Parathyroid adenoma (tissue), 2 donors: ENCODE measurements at regions not wholly inside any gene's neighbourhood (a gene's known extent, or its start where the extent isn't known, plus 50 kb on each side); places are given as distances from the start of the nearest gene placed in this dataset.

Experiments
- H2AFZ ChIP-seq: fragments of 300-600 bp; sonication (generic); one replicate; pipeline ENCODE4 v1.7.0; 2017; ENCODE audit warnings: antibody characterized with exemption, mild to moderate bottlenecking
- H3K27ac ChIP-seq: fragments of 300-600 bp; sonication (generic); one replicate; pipeline ENCODE4 v1.7.0; 2017
- H3K27me3 ChIP-seq: fragments of 300-600 bp; sonication (generic); one replicate; pipeline ENCODE4 v1.7.0; 2017; ENCODE audit warnings: low read length; ENCODE audit not compliant: control insufficient read depth, insufficient read depth
- H3K36me3 ChIP-seq: fragments of 300-600 bp; sonication (generic); one replicate; pipeline ENCODE4 v1.7.0; 2017; ENCODE audit warnings: low read length; ENCODE audit not compliant: control insufficient read depth, insufficient read depth
- H3K4me1 ChIP-seq: fragments of 300-600 bp; sonication (generic); one replicate; pipeline ENCODE4 v1.7.0; 2017; ENCODE audit warnings: control low read depth
- H3K4me2 ChIP-seq: fragments of 300-600 bp; sonication (generic); one replicate; pipeline ENCODE4 v1.7.0; 2017; ENCODE audit warnings: low read length
- H3K4me3 ChIP-seq: fragments of 300-600 bp; sonication (generic); one replicate; pipeline ENCODE4 v1.7.0; 2017; ENCODE audit warnings: low read depth, low read length
- H3K79me2 ChIP-seq: fragments of 300-600 bp; sonication (generic); one replicate; pipeline ENCODE4 v1.7.0; 2017; ENCODE audit warnings: control low read depth
- H3K9ac ChIP-seq: fragments of 300-600 bp; sonication (generic); one replicate; pipeline ENCODE4 v1.7.0; 2017; ENCODE audit warnings: mild to moderate bottlenecking
- H3K9me3 ChIP-seq: fragments of 300-600 bp; sonication (generic); one replicate; pipeline ENCODE4 v1.7.0; 2017; ENCODE audit warnings: low read length; ENCODE audit not compliant: control insufficient read depth
- CTCF ChIP-seq: fragments of 300-600 bp; sonication (generic); IDR thresholded peaks from one replicate; pipeline ENCODE4 v1.7.0; 2017; ENCODE audit warnings: antibody characterized with exemption, mild to moderate bottlenecking
- donor health status: primary hyperparathyroidism.

- no peaks in the 10 kb centered on the region for H3K27me3 ChIP-seq
- H3K4me3 ChIP-seq: no peak overlapping the region
- no peaks in the 10 kb centered on the region for H3K4me1 ChIP-seq
- no peak overlapping the region for H2AFZ ChIP-seq
- TF ChIP-seq CTCF: no peak
- H3K9me3 ChIP-seq: no peaks in the 10 kb centered on the region
- H3K79me2 ChIP-seq: no peaks in the 10 kb centered on the region
- no peak overlapping the region for H3K4me2 ChIP-seq
- no peaks in the 10 kb centered on the region for H3K36me3 ChIP-seq
- H3K27ac ChIP-seq: no peak overlapping the region
- H3K9ac ChIP-seq: no peak overlapping the region
These were observed 125.3 kb upstream of the CADM1 start for GRCh38 chr11:115629456-115630015.

- H3K27me3 ChIP-seq: no peaks in the 10 kb centered on the region
- H3K4me1 ChIP-seq: no peaks in the 10 kb centered on the region
- H3K4me3 ChIP-seq: no peak overlapping the region
- H3K36me3 ChIP-seq: no peaks in the 10 kb centered on the region
- H3K9me3 ChIP-seq: no peaks in the 10 kb centered on the region
- no peak for TF ChIP-seq CTCF
- H3K4me2 ChIP-seq: no peak overlapping the region
- no peak overlapping the region for H3K9ac ChIP-seq
- H3K79me2 ChIP-seq: no peaks in the 10 kb centered on the region
- H3K27ac ChIP-seq: no peak overlapping the region
- H2AFZ ChIP-seq: no peak overlapping the region
These were observed 123.6 kb upstream of the CADM1 start for GRCh38 chr11:115627666-115628460.

DNA sequence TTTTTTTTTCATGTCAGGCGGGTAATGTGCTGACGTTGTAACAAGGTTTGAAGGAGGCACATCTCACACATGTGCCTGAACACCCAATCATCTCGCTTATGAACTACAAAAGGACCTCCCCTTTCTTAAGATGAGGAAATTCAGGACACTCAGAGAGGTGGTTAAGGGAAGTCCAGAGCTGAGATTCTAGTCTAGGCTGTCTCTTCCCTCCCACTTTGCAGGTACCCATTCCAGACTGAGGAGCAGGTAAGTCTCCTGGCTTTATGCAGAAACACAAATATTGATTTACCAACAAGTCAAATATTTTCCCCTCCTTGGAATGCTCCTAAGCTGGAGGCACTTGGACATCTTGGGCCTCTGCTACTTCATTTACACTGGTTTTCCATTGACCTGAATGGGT is 122.9 kb upstream of the CADM1 start:
- Histone ChIP-seq H2AFZ (no peak overlapping the region), H3K9me3 (no peaks in the 10 kb centered on the region), H3K4me1 (no peaks in the 10 kb centered on the region), H3K27ac (no peak overlapping the region), H3K36me3 (no peaks in the 10 kb centered on the region), H3K79me2 (no peaks in the 10 kb centered on the region), H3K4me3 (no peak overlapping the region), H3K4me2 (no peak overlapping the region), H3K9ac (no peak overlapping the region), H3K27me3 (no peaks in the 10 kb centered on the region)
- TF ChIP-seq CTCF: no peak

DNA sequence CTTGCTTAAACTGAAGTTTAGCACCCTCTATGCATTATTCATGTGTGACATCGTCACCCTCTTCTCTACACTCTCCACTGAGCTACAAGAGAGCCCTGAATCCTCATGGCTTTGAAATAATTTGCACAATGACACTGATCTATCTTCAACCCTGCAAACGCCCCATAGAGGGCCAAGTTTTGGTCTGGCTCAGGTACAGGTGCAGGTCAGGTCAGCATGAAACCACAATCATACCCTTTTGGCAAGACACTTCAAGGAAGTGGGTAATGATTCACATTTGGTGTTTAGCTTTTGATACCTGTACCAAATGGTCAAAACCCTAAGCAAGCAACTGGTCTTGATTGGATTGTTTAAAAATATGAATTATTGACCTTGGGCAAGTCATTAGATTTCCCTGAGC is 122.2 kb upstream of the CADM1 start:
- Histone ChIP-seq H3K9me3 (no peaks in the 10 kb centered on the region), H3K4me3 (no peak overlapping the region), H3K36me3 (no peaks in the 10 kb centered on the region), H3K27me3 (no peaks in the 10 kb centered on the region), H3K27ac (no peak overlapping the region), H3K79me2 (no peaks in the 10 kb centered on the region), H2AFZ (no peak overlapping the region), H3K4me2 (no peak overlapping the region), H3K4me1 (no peaks in the 10 kb centered on the region), H3K9ac (no peak overlapping the region)
- no peak for TF ChIP-seq CTCF

- Histone ChIP-seq H3K79me2 (no peaks in the 10 kb centered on the region), H3K9ac (no peak overlapping the region), H3K27me3 (no peaks in the 10 kb centered on the region)
These were observed 121.3 kb upstream of the CADM1 start for GRCh38 chr11:115625502-115625901.

More at GRCh38 chr11:115625502-115625901, 121.3 kb upstream of the CADM1 start:
- H3K36me3 ChIP-seq: no peaks in the 10 kb centered on the region
- H3K4me1 ChIP-seq: no peaks in the 10 kb centered on the region
- no peak overlapping the region for H3K4me2 ChIP-seq
- H3K27ac ChIP-seq: no peak overlapping the region
- TF ChIP-seq CTCF: no peak
- no peak overlapping the region for H2AFZ ChIP-seq
- H3K9me3 ChIP-seq: no peaks in the 10 kb centered on the region
- no peak overlapping the region for H3K4me3 ChIP-seq
